T-helper 9 cell (primary cell): ENCODE measurements at regions not wholly inside any gene's neighbourhood (a gene's known extent, or its start where the extent isn't known, plus 50 kb on each side); places are given as distances from the start of the nearest gene placed in this dataset.

Source experiments
- DNase-seq: peaks from one replicate; pipeline ENCODE4 v3.0.0-alpha.2; 2020

- DNase-seq, result no peak
Observed at GRCh38 chr20:40203032-40203431, 486.0 kb downstream of the MAFB start.

- DNase-seq, result no peak
Observed at GRCh38 chr20:40197691-40198090, 491.3 kb downstream of the MAFB start.

- DNase-seq, result no peak
Observed at GRCh38 chr20:40196846-40197436, 492.1 kb downstream of the MAFB start.

- DNase-seq, result no peak
Observed at GRCh38 chr20:40195742-40196141, 493.3 kb downstream of the MAFB start.

DNA sequence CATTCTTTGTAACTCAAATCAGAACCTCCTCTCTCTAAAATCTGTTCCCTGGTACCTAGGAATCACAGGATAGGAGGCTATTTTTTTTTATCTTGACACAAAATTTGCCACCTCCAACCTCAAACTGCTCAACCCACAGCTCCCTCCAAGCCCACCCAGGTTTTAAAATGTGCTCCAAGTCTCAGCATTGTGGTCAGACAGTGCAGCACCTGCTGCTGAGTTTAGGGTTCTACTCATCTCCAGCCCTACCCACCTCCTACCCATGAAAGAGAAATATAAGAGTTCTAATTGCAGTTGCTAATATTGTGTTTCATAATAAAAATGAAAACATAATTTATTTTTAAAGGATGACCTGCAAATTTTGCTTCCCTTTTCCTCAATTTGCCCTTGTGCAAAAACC, 496.5 kb downstream of the MAFB start:
- DNase-seq, result no peak

- DNase-seq, result no peak
Observed at GRCh38 chr20:40192081-40192480, 497.0 kb downstream of the MAFB start.

DNA sequence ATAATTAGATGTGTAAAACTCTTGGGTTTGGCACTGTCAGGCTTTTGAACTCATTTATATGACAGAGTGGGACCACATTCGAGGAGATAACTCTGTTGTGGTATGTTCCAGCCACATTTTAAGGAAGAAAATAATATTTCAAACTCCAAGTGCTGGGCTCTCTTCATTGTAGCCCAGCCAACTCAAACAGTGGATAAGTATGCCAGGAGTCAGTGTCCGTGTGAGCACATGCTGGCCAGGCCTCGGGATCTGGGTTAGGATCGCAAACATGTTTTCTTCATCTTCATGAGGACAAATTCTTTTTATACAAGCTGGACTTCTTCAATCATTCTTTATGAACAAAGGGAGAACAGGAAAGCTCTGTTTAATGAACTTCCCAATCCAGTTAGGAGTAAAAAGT, 497.5 kb downstream of the MAFB start:
- no peak for DNase-seq

GRCh38 chr20:40189621-40190020, 499.4 kb downstream of the MAFB start:
- DNase-seq, result no peak

- no peak for DNase-seq
Observed at GRCh38 chr20:40188319-40188718, 500.7 kb downstream of the MAFB start.

DNA sequence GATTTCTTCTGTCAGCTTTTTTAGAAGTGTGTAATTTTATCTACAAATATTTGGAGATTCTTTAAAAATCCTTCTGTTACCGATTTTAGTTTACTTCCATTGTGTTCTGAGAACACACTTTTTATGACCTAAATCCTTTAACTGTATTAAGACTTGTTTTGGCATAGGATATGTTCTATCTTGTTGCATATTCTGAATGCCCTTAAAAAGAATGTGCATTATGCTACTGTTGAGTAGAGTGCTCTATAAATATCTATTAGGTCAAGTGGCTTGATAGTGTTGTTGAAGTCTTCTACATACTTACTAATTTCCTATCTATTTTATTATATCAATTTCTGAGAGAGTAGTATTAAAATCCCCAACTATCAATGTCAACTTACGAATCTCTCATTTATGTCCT, 502.2 kb downstream of the MAFB start:
- DNase-seq, result no peak

DNA sequence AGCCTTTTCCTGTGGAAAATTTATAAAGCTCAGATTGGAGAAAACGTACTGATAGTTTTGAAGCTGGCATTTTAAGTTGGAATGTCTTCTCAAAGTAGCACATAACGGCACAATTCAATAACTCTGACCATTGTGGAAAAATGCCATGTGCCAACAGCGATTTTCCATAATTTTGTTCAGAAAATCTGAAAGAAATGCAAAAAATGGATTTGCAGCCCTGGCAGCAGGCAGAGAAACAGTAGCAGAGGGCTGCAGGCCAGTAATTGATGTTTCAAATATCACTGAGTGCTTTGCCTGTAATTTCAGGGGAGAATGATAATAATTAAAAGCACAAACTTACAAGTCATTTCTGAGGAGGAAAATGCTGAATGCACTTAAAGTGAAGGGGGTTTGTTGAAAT, 507.4 kb downstream of the MAFB start:
- DNase-seq, result no peak

GRCh38 chr20:40176098-40176841, 512.8 kb downstream of the MAFB start:
- DNase-seq, result no peak

DNA sequence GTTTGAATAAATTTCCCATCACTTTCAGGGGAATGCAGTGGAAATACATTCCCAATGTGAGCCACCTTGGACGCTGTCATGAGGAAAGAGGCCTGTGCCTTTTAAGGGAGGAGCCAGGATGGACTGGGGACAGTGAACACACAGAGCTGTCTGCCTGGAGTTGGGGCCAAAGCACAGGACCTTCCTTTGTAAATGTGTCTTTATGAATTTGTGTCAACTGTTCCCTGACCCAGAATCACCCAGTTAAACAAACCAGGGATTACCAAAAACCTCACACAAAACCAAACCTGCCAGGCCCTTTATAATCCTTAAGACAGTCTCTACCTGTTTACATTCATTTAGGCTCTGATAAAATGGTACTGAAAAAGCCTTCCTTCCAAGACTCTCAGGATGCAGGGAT, 513.7 kb downstream of the MAFB start:
- DNase-seq, result no peak

GRCh38 chr20:40173872-40174271, 515.2 kb downstream of the MAFB start:
- no peak for DNase-seq

DNA sequence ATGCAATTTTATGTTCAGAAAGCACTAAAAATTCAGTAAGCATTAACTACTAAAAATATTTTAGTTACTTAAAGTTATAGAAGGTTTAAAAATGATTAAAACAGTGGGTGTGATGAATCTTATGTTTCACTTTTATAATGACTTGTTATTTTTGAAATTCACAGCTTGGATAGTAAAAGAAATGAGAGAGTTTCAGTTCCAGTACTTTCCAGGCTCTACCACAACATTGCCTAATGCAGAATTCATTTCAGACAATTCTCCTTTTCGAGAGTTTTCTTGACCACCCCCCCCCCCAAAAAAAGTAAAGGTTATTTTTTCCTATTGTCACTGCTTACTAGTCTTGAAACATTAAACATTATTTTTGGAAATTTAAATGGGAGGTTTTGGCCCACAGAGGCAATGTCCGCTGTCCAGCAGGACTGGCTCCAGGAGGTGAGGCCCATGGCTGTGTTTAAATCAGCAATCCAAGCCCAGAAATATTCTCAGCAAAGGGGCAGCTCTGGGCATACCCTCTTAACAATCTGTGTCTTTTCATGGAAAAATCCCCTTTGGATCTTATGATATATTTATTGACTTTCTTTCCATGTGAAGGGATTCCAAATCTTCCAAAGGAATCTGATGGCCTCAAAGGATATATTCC, 519.9 kb downstream of the MAFB start:
- no peak for DNase-seq

GRCh38 chr20:40161391-40161790, 527.6 kb downstream of the MAFB start:
- no peak for DNase-seq

DNA sequence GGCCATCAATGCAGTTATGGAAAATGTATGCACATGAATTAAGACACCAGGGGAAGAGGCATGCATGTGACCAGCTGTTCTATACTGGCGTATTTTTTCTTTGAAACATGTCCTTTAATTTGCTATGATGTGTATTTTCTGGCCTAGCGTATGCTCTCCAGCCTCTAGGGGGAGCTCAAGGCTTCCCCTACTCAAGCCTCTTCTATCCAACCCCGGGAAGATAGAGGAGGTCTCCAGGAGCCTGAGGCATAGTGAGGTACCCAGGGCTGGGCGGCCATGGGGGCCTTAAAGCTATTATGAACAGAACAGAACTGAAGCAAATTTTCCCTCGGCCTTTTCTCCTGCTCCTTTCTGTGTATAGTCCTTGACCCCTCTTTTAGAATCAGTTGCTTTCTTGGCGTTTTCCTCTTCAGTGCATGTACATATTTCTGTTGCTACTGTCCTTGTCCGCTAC, 528.9 kb downstream of the MAFB start:
- no peak for DNase-seq

DNA sequence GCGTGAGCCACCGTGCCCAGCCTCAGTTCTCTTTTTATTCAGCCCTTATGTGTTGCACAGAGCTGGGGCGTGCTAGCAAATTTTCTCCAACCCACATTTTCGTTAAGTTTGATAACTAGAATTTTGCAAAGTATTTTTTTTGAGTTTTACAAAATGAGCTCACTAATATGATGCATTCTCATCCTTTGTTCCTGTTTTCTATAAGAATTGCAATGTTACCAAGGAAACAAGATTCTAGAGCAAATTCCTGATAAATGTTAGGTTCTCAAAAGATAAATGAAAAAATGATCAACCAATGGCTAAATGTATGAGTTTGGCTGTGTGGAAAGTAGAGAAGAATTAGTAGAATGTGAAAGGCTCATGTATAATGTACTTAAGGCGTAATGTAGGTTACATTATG, 529.8 kb downstream of the MAFB start:
- no peak for DNase-seq

DNA sequence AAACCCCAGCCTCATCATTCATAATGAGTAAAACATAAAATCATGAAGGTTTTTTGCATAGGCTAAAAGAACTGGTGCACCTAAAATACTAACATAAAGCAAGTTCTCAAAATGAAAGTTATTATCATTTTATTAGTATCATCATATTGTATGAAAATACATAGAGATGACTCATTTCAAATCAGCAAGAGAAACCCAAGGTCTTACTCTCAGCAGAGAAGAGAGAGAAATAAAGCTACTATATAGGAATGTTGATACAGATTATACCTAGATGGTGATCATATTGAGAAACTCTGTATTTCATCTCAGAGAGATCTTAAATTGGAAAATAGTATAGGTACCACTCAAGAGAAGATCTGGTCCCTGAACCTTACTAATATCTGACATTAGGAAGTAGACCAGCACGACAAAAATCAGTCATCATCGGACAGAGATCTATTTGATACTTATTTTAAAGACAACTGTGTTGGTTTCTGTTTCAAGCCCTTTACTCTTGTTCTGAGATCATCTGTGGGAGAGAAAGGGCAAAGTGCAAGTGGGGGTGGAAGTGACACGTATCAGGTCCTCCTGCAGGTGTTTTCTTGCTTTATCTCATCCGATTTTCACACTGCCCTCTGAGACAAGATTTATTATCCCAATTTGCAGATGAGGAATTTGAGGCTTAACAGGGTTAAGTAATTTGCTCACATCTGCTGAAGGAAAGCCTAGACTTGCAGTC, 532.3 kb downstream of the MAFB start:
- DNase-seq, result no peak

DNA sequence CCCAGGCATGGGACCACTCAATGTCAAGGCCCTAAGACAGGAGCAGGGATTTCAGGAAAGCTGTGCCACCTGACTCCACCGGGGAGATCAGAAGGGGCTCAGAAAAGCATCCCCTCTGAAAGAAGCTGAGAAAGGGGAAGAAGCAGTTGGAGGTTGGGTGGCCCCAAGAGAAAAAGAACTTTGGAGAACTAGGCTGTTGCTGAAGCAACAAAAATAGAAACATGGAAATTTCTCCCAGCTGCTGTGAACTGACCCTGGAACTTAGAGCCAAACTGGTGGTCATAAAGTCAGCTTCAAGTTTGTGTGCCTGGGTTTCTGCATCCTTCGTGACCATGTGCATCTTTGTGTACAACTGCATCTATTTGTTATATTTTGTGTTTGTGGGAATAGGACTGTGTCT, 534.5 kb downstream of the MAFB start:
- DNase-seq, result no peak

DNA sequence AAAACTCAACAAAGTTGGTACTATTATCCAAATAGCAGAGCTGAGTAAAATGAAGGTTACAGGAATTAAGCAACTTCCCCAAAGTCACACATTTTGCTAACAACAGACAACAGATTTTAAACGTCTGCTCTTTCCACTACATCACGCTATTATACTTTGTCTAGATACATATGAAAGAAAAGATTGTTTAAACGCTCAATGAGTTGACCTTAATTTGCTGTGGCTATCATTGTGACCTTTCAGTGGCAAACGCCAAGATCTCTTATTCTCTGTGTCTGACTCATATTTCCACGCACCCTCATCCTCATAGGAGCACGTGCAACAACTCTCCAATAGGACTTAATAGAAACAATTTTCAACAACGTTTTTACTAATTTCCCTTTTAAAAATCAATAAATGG, 540.1 kb downstream of the MAFB start:
- no peak for DNase-seq

DNA sequence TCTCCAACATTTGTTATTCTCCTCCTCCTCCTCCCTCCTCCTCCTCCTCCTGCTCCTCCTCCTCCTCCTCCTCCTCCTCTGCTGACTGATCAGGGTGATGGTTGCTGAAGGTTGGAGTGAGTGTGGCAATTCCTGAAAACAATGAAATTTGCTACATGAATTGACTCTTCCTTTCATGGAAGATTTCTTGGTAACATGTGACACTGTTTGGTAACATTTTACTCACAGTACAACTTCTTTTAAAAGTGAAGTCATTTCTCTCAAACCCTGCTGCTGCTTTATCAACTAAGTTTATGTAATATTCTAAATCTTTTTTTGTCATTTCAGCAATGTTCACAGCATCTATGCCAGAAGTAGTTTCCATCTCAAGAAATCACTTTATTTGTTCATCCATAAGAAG, 543.0 kb downstream of the MAFB start:
- no peak for DNase-seq

- DNase-seq, result no peak
Observed at GRCh38 chr20:40144581-40144980, 544.5 kb downstream of the MAFB start.

GRCh38 chr20:40134176-40134575, 554.9 kb downstream of the MAFB start:
- DNase-seq, result no peak
